H1 (cell line): ENCODE measurements at regions not wholly inside any gene's neighbourhood (a gene's known extent, or its start where the extent isn't known, plus 50 kb on each side); places are given as distances from the start of the nearest gene placed in this dataset.

Experiments used
- CTCF ChIA-PET: fragments of 300-600 bp; sonication (Branson Sonifier 250); formaldehyde crosslinking; loops from one replicate; lab custom pipeline; 2021; ENCODE audit not compliant: partially characterized antibody; lab: Charles Lee
- POLR2A ChIA-PET: fragments of 300-600 bp; sonication (Branson Sonifier 250); formaldehyde crosslinking; loops from one replicate; lab custom pipeline; 2021; ENCODE audit warnings: inconsistent platforms; ENCODE audit not compliant: partially characterized antibody; lab: Charles Lee
- DNase-seq, 2 experiments: peaks; one replicate each; pipeline versions ENCODE4 v3.0.0 to v3.0.0-alpha.2; 2010 to 2022; ENCODE audit warnings: low spot score in 2 of 2, low read depth in 1 of 2, mixed read lengths in 1 of 2
- FAIRE-seq: peaks from 2 replicates; lab custom pipeline; 2011; peaks lifted over from hg19 to GRCh38; lab: Jason Lieb, UNC
- H2AFZ ChIP-seq: 2 replicates; pipeline ENCODE4 v1.8.1; 2012; ENCODE audit warnings: low read length, inconsistent platforms
- H2AK5ac ChIP-seq: 2 replicates; pipeline ENCODE4 v1.6.1; 2013; ENCODE audit warnings: low read depth, low read length
- H2BK120ac ChIP-seq: replicated peaks from 2 replicates; pipeline ENCODE3; 2013; ENCODE audit warnings: low read depth, low read length, inconsistent platforms
- H2BK12ac ChIP-seq: 2 replicates; pipeline ENCODE4 v1.6.1; 2013; ENCODE audit warnings: low read depth, low read length
- H2BK15ac ChIP-seq: 2 replicates; pipeline ENCODE4 v1.6.1; 2013; ENCODE audit warnings: low read length
- H2BK20ac ChIP-seq: 2 replicates; pipeline ENCODE4 v1.6.1; 2013; ENCODE audit warnings: low read length
- H2BK5ac ChIP-seq: 2 replicates; pipeline ENCODE4 v1.6.1; 2013; ENCODE audit warnings: low read depth, low read length
- H3K14ac ChIP-seq: 2 replicates; pipeline ENCODE4 v1.6.1; 2013; ENCODE audit warnings: inconsistent platforms; ENCODE audit not compliant: insufficient read length
- H3K18ac ChIP-seq: 2 replicates; pipeline ENCODE4 v1.6.1; 2013; ENCODE audit warnings: low read length; ENCODE audit errors: extremely low read depth
- H3K23ac ChIP-seq: 2 replicates; pipeline ENCODE4 v1.6.1; 2013; ENCODE audit warnings: inconsistent platforms; ENCODE audit not compliant: insufficient read length
- H3K23me2 ChIP-seq: 2 replicates; pipeline ENCODE4 v1.6.1; 2013; ENCODE audit warnings: low read depth, low read length
- H3K27ac ChIP-seq: 2 replicates; pipeline ENCODE4 v1.6.1; 2011; ENCODE audit warnings: low read depth, low read length, inconsistent platforms
- H3K27me3 ChIP-seq, 4 experiments: replicated peaks in 1 of 4; 1 replicate in 1 of 4; 2 replicates in 3 of 4; pipeline versions ENCODE4 v1.6.1 to v1.8.1; 2011 to 2013; ENCODE audit warnings: low read length in 3 of 4, mild to moderate bottlenecking in 3 of 4, inconsistent platforms in 2 of 4, mixed read lengths in 2 of 4, moderate library complexity in 1 of 4; ENCODE audit not compliant: control insufficient read depth in 3 of 4, insufficient read depth in 3 of 4; ENCODE audit errors: extremely low read depth in 1 of 4
- H3K36me3 ChIP-seq, 4 experiments: 2 replicates each; pipeline versions ENCODE4 v1.6.1 to v1.8.1; 2011 to 2013; ENCODE audit warnings: mild to moderate bottlenecking in 4 of 4, low read length in 3 of 4, moderate library complexity in 2 of 4, control low read depth in 1 of 4, inconsistent platforms in 1 of 4; ENCODE audit not compliant: insufficient read depth in 4 of 4, control insufficient read depth in 2 of 4
- H3K4ac ChIP-seq: replicated peaks from 2 replicates; pipeline ENCODE3; 2013; ENCODE audit warnings: low read length, low read depth, mixed read lengths, inconsistent platforms; ENCODE audit not compliant: insufficient read length
- H3K4me1 ChIP-seq, 4 experiments: replicated peaks in 1 of 4; 1 replicate in 1 of 4; 2 replicates in 3 of 4; pipeline versions ENCODE4 v1.6.1 to v1.8.1; 2011 to 2013; ENCODE audit warnings: low read length in 3 of 4, inconsistent platforms in 2 of 4, mixed read lengths in 1 of 4; ENCODE audit not compliant: insufficient read depth in 4 of 4, control insufficient read depth in 3 of 4
- H3K4me2 ChIP-seq, 2 experiments: 2 replicates each; pipeline versions ENCODE4 v1.6.1 to v1.8.1; 2011 to 2013; ENCODE audit warnings: low read depth in 2 of 2, low read length in 2 of 2, control low read depth in 1 of 2, inconsistent platforms in 1 of 2, mild to moderate bottlenecking in 1 of 2; ENCODE audit not compliant: insufficient read depth in 1 of 2
- H3K4me3 ChIP-seq, 4 experiments: fragments of 200-600, 300-600 bp in 1 of 4; sonication (generic), shearing (Covaris generic), sonication (Bioruptor Twin) in 1 of 4; 2 replicates each; pipeline versions ENCODE4 v1.5.1 to v1.8.1; 2011 to 2016; ENCODE audit warnings: low read length in 4 of 4, low read depth in 3 of 4, control low read depth in 2 of 4, inconsistent platforms in 2 of 4, mild to moderate bottlenecking in 2 of 4, mixed read lengths in 1 of 4, moderate library complexity in 1 of 4; ENCODE audit not compliant: insufficient read depth in 2 of 4; ENCODE audit errors: extremely low read depth in 1 of 4
- H3K56ac ChIP-seq: replicated peaks from 2 replicates; pipeline ENCODE3; 2013; ENCODE audit warnings: low read depth, mild to moderate bottlenecking, mixed read lengths, low read length, inconsistent platforms; ENCODE audit not compliant: insufficient read length
- H3K79me1 ChIP-seq: 2 replicates; pipeline ENCODE4 v1.6.1; 2013; ENCODE audit warnings: low read depth, low read length, control low read depth
- H3K79me2 ChIP-seq, 2 experiments: 2 replicates each; pipeline versions ENCODE4 v1.6.1 to v1.8.1; 2012 to 2013; ENCODE audit warnings: low read length in 2 of 2, mild to moderate bottlenecking in 2 of 2, inconsistent platforms in 1 of 2; ENCODE audit not compliant: insufficient read depth in 2 of 2, control insufficient read depth in 1 of 2
- H3K9ac ChIP-seq, 4 experiments: replicated peaks in 1 of 4; 1 replicate in 1 of 4; 2 replicates in 3 of 4; pipeline versions ENCODE4 v1.6.1 to v1.8.1; 2011 to 2013; ENCODE audit warnings: low read depth in 3 of 4, low read length in 3 of 4, control low read depth in 2 of 4, mild to moderate bottlenecking in 2 of 4, moderate library complexity in 2 of 4, inconsistent platforms in 1 of 4; ENCODE audit errors: extremely low read depth in 1 of 4
- H3K9me3 ChIP-seq, 2 experiments: 2 replicates each; pipeline versions ENCODE4 v1.6.1 to v1.8.1; 2012 to 2013; ENCODE audit warnings: mild to moderate bottlenecking in 2 of 2, moderate library complexity in 2 of 2, control low read depth in 1 of 2, inconsistent platforms in 1 of 2, low read depth in 1 of 2, low read length in 1 of 2, mixed read lengths in 1 of 2; ENCODE audit not compliant: insufficient read depth in 2 of 2
- H4K20me1 ChIP-seq, 2 experiments: replicated peaks in 1 of 2; 2 replicates each; pipeline versions ENCODE3 to v1.8.1; 2011 to 2013; ENCODE audit warnings: inconsistent platforms in 2 of 2, low read length in 2 of 2, mild to moderate bottlenecking in 1 of 2; ENCODE audit not compliant: insufficient read depth in 2 of 2, control insufficient read depth in 1 of 2
- H4K5ac ChIP-seq: 2 replicates; pipeline ENCODE4 v1.6.1; 2013; ENCODE audit warnings: low read length, low read depth, mixed read lengths, inconsistent platforms; ENCODE audit not compliant: insufficient read length
- H4K8ac ChIP-seq: 2 replicates; pipeline ENCODE4 v1.8.0; 2013; ENCODE audit warnings: mild to moderate bottlenecking, moderate library complexity, low read length, inconsistent platforms; ENCODE audit not compliant: insufficient read depth; ENCODE audit errors: extremely low read depth
- H4K91ac ChIP-seq: replicated peaks from 2 replicates; pipeline ENCODE3; 2013; ENCODE audit warnings: low read length, mixed read lengths, inconsistent platforms; ENCODE audit not compliant: insufficient read length
- CBX8 ChIP-seq: fragments of 300-800, 300-1000 bp; sonication (generic); IDR thresholded peaks from 2 replicates; pipeline ENCODE4 v1.7.1; 2016; ENCODE audit warnings: low read depth, low read length, borderline replicate concordance
- NRF1 ChIP-seq: IDR thresholded peaks from 2 replicates; pipeline ENCODE4 v1.6.1; 2011; ENCODE audit warnings: mild to moderate bottlenecking, low read depth, low read length, improper control_type of control experiment
- POLR2AphosphoS5 ChIP-seq: IDR thresholded peaks from 2 replicates; pipeline ENCODE4 v1.6.1; 2011; ENCODE audit warnings: low read depth, low read length
- POU5F1 ChIP-seq: IDR thresholded peaks from 2 replicates; pipeline ENCODE4 v1.6.1; 2011; ENCODE audit warnings: low read depth, mild to moderate bottlenecking, low read length, moderate library complexity
- SIN3A ChIP-seq, 2 experiments: IDR thresholded peaks in 1 of 2; conservative IDR thresholded peaks in 1 of 2; 2 replicates each; pipeline ENCODE4 v1.6.1; 2011 to 2012; ENCODE audit warnings: low read length in 2 of 2, improper control_type of control experiment in 1 of 2, low read depth in 1 of 2, mild to moderate bottlenecking in 1 of 2
- SRF ChIP-seq: IDR thresholded peaks from 2 replicates; pipeline ENCODE4 v1.6.1; 2011; ENCODE audit warnings: mild to moderate bottlenecking, low read depth, low read length, moderate library complexity
- TAF1 ChIP-seq: IDR thresholded peaks from 2 replicates; pipeline ENCODE4 v1.6.1; 2011; ENCODE audit warnings: mild to moderate bottlenecking, low read depth, low read length
- TCF12 ChIP-seq: IDR thresholded peaks from 2 replicates; pipeline ENCODE4 v1.6.1; 2011; ENCODE audit warnings: low read depth, mild to moderate bottlenecking, low read length
- WGBS, 2 experiments: shearing (Covaris generic) in 1 of 2; methylation state at CpG; one replicate each; pipeline versions ENCODE4 v1.1.6 to v1.1.7; 2013 to 2015; ENCODE audit warnings: low lambda C conversion rate in 2 of 2, mixed read lengths in 2 of 2, inconsistent platforms in 1 of 2, low coverage in 1 of 2, missing lambda C conversion rate in 1 of 2; ENCODE audit not compliant: insufficient replicate concordance in 2 of 2, insufficient coverage in 1 of 2, insufficient read length in 1 of 2; ENCODE audit errors: extremely low coverage in 1 of 2, missing lambda C conversion rate in 1 of 2; 5-methylcytosine and 5-hydroxymethylcytosine counted together
- TF ChIP-seq, protein P1 (sequence below): IDR thresholded peaks from 2 replicates; pipeline ENCODE4 v1.6.1; 2012; ENCODE audit warnings: inconsistent platforms

DNA sequence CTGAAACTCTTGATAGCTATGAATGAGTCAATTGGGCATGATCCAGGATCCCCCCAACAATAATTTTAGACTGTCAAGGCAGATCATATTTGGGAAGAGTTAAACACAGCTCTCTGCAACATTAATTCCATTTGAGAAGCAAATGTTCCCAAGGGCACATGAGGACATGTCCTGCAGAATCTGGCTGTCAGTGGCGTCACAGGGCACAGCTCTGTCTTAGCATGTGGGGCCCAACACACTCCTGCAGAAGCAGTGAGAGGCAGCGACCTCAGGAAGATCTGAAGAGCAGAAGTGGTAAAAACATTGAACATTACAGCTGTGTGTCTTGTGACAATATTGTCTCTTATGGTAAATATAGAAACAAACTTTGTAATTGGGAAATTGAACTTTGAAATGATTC is 197.1 kb upstream of the PBX1 start:
- DNase-seq = no peak
- no peak overlapping the region for H2AK5ac ChIP-seq
- no peak overlapping the region for H3K27ac ChIP-seq
- TF ChIP-seq TAF1 = no peak
- TF ChIP-seq CBX8 = no peak
- no peak for TF ChIP-seq POLR2AphosphoS5
- TF ChIP-seq NRF1 = no peak
- TF ChIP-seq TCF12 = no peak
- TF ChIP-seq SRF = no peak
- no peak for TF ChIP-seq POU5F1
- TF ChIP-seq SIN3A (conservative IDR thresholded peaks at IDR 0.05 in 1 of 2, IDR thresholded peaks at IDR 0.05 in 1 of 2; ENCODE audit: low read depth in 1 of 2, low read length in 2 of 2) = no peak
- TF ChIP-seq, protein P1, sequence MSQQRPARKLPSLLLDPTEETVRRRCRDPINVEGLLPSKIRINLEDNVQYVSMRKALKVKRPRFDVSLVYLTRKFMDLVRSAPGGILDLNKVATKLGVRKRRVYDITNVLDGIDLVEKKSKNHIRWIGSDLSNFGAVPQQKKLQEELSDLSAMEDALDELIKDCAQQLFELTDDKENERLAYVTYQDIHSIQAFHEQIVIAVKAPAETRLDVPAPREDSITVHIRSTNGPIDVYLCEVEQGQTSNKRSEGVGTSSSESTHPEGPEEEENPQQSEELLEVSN = no peak
- no peaks in the 10 kb centered on the region for H3K79me2 ChIP-seq
- H2AFZ ChIP-seq = no peak overlapping the region
- no peak overlapping the region for H3K4me3 ChIP-seq
- H3K9ac ChIP-seq = no peak overlapping the region
- ChIA-PET CTCF (interaction anchor here (1.1 to 1.2 kb wide), 2 partner anchors 18 to 41 kb away, joined by 3 read pairs; no protein-coding TSS in a partner anchor), POLR2A (no interaction called here)
- no peak overlapping the region for H3K18ac ChIP-seq
- no peak overlapping the region for H2BK20ac ChIP-seq
- H2BK15ac ChIP-seq = no peak overlapping the region
- H4K91ac ChIP-seq = no peak overlapping the region
- no peak for FAIRE-seq
- H4K8ac ChIP-seq = no peak overlapping the region
- no peak overlapping the region for H3K4ac ChIP-seq
- no peak overlapping the region for H2BK120ac ChIP-seq
- H4K5ac ChIP-seq = no peak overlapping the region
- H2BK5ac ChIP-seq = no peak overlapping the region
- H3K4me2 ChIP-seq = no peak overlapping the region
- no peaks in the 10 kb centered on the region for H3K79me1 ChIP-seq
- H3K27me3 ChIP-seq = no peaks in the 10 kb centered on the region
- H3K56ac ChIP-seq = no peak overlapping the region
- H3K36me3 ChIP-seq = no peaks in the 10 kb centered on the region
- WGBS, 2 experiments = 85% methylated on average over 2 of the region's 2 CpGs; no CpG with 5 or more reads in 1 of the 2 experiments
- no peak overlapping the region for H3K23ac ChIP-seq
- H4K20me1 ChIP-seq = no peaks in the 10 kb centered on the region
- H3K9me3 ChIP-seq = peaks cover 0 to 6% of the 10 kb centered on the region in 2 experiments; a peak in 1 of 4 replicates
- no peak overlapping the region for H3K14ac ChIP-seq
- no peak overlapping the region for H2BK12ac ChIP-seq
- H3K23me2 ChIP-seq = no peaks in the 10 kb centered on the region
- H3K4me1 ChIP-seq = no peaks in the 10 kb centered on the region
